ENCODE measurements at regions not wholly inside any gene's neighbourhood (a gene's known extent, or its start where the extent isn't known, plus 50 kb on each side); places are given as distances from the start of the nearest gene placed in this dataset.

DNA sequence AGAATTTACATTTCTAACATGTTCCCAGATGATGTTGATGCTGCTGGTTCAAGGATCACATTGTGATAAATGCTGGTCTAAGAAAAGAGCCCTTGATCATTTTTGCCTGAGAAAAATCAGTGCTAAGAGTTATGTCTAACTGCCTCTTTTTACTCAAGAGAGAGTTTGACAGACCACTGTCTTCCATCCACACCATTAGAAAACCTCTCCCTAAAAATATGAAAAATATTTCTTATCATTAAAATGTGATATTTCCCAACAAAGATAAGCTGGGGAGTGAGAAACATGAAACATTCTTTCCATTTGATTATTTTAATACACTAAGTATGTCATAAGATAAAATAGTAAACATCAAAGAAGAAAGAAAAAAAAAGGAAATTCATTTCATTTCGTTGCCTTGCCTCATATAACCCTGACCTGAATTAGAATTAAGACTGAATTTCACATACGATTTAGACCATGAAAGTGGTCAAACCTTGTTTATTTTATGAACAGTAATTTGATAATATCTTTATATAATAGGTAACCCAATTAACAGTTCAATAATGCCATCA lies 471.8 kb upstream of the ARHGEF26 start:
- Mint-ChIP-seq H3K27ac (no peak overlapping the region), H3K36me3 (ENCODE audit: low read depth) (peaks cover 2% of the 10 kb centered on the region), H3K4me3 (no peak overlapping the region)

DNA sequence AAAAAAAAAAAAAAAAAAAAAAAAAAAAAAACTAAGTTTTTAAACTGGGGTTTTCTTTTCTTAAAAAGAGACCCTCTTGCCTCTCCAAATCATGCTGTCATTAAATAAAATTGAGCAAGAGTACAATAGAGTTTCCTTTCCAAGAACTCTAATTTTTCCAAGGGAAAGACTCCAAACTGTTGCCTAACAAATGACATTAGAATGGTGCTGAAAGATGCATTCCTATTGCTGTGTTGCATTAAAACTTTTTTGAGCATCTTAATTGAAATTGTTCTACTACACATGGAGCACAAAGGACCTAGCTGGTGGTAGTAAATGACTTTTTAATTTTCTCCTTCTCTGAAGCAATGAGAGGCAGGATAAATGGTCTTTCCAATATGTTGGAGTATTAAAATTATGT lies 469.1 kb upstream of the ARHGEF26 start:
- Mint-ChIP-seq H3K36me3 (ENCODE audit: low read depth) (peaks cover 2% of the 10 kb centered on the region), H3K27me3 (ENCODE audit: low read depth) (peaks cover 2% of the 10 kb centered on the region), H3K9me3 (peaks cover 6% of the 10 kb centered on the region), H3K4me3 (no peak overlapping the region), H3K27ac (no peak overlapping the region), H3K4me1 (ENCODE audit: low read depth) (no peaks in the 10 kb centered on the region)
- DNase-seq (ENCODE audit: low spot score) = no peak

More for the DNA sequence above, 471.8 kb upstream of the ARHGEF26 start:
- Mint-ChIP-seq H3K9me3 (peaks cover 6% of the 10 kb centered on the region), H3K4me1 (ENCODE audit: low read depth) (peaks cover 4% of the 10 kb centered on the region), H3K27me3 (ENCODE audit: low read depth) (peaks cover 2% of the 10 kb centered on the region)
- no peak for DNase-seq (ENCODE audit: low spot score)

DNA sequence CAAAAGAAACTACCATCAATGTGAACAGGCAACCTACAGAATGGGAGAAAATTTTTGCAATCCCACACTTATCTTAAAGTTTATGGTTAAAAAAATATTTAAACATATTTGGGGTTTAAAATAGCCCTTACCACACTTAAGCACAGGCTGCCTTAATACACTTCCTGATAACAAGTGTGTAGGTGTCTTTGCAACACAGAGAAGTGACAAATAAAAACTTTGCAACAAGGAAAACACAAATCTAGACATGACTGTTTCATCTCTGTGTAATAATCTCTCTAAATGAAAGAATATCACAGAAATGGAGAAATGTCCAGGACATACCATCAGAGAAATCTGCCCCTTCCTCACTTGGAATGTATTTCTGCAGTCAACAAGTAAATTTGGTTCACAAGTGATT lies 464.1 kb upstream of the ARHGEF26 start:
- no peak for DNase-seq (ENCODE audit: low spot score)
- Mint-ChIP-seq H3K9me3 (peaks cover 6% of the 10 kb centered on the region), H3K4me1 (ENCODE audit: low read depth) (no peaks in the 10 kb centered on the region), H3K4me3 (no peak overlapping the region), H3K27ac (no peak overlapping the region), H3K36me3 (ENCODE audit: low read depth) (peaks cover 2% of the 10 kb centered on the region), H3K27me3 (ENCODE audit: low read depth) (peaks cover 2% of the 10 kb centered on the region)

DNA sequence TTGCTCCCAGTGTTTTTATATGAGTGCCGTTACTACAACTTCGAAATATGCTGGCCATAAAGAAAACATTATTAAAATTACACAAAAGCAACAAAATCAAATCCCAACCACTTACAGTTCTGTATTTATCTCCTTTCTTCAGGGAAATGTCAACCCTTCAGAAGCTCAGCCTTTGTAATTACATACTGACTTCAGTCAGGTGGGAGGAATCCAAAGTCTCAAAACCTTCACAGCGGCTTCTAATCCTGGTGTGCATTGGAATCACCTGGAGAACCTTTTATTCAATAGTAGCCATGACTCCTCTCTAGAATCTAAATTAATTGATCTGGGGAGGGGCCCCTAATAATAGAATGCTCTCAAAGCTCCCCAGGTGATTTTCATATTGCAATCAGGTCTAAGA lies 463.7 kb upstream of the ARHGEF26 start:
- DNase-seq (ENCODE audit: low spot score) = no peak
- Mint-ChIP-seq H3K27ac (no peak overlapping the region), H3K9me3 (peaks cover 6% of the 10 kb centered on the region), H3K4me1 (ENCODE audit: low read depth) (no peaks in the 10 kb centered on the region), H3K36me3 (ENCODE audit: low read depth) (peaks cover 2% of the 10 kb centered on the region), H3K4me3 (no peak overlapping the region), H3K27me3 (ENCODE audit: low read depth) (peaks cover 2% of the 10 kb centered on the region)

DNA sequence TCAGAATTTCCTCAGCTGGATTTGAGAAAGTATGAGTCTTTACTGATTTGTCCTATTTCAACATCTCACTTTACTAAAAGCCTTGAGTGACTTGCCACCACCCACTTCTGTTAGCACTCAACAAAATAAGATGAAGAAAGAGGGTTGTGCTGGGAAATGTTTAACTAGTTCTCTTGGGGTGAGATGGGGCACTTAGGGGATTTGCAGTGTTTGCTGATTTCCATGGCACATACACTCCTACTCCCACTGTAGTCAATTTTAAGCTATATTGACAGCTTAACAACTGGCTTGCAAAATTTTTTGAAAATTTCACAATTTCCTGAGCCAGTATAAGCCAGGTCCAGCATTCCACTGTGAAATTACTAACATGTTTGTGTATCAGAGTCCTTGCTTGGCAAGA lies 463.1 kb upstream of the ARHGEF26 start:
- H3K4me3 Mint-ChIP-seq = no peak overlapping the region
- peaks cover 2% of the 10 kb centered on the region for H3K27me3 Mint-ChIP-seq (ENCODE audit: low read depth)
- no peak overlapping the region for H3K27ac Mint-ChIP-seq

DNA sequence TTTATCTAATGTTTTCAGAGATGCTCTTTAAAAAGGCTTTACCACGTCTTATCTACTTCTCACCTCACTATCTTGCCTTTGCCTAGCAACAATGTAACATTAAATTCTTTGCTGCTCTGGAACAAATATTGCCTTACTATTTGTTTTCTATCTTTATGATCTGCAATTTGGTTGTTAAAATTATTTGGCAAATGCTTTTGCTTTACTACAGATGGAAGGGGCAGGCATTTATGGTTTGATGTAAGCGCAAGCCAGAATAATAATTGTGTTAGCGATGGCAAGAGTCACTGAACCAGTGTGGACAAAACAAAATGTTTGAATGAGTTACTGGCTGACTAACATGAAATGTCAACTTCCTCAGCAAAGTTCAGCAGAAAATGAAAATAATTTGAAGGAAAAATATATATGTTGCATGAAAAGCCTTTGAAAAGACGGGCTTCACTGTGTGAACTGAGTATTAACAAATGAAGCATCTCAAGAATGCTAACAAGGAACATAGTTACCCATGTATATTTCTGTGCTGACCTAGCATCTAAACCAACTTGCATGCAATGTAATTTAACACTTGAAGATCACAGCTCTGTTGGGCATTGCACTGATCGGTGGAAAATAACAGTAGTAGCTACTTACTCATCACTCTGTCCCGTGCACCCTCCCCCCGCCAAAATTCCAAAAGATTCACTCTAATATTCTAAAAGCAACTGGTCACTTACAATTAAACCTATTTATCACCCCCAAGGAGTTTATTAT lies 454.0 kb upstream of the ARHGEF26 start:
- Mint-ChIP-seq H3K27me3 (ENCODE audit: low read depth) (peaks cover 5% of the 10 kb centered on the region), H3K4me3 (no peak overlapping the region), H3K4me1 (ENCODE audit: low read depth) (peaks cover 6% of the 10 kb centered on the region), H3K36me3 (ENCODE audit: low read depth) (no peaks in the 10 kb centered on the region), H3K9me3 (no peaks in the 10 kb centered on the region), H3K27ac (no peak overlapping the region)
- no peak for DNase-seq (ENCODE audit: low spot score)

More for the DNA sequence above, 463.1 kb upstream of the ARHGEF26 start:
- no peak for DNase-seq (ENCODE audit: low spot score)
- H3K36me3 Mint-ChIP-seq (ENCODE audit: low read depth) = peaks cover 2% of the 10 kb centered on the region
- peaks cover 2% of the 10 kb centered on the region for H3K4me1 Mint-ChIP-seq (ENCODE audit: low read depth)
- peaks cover 6% of the 10 kb centered on the region for H3K9me3 Mint-ChIP-seq

DNA sequence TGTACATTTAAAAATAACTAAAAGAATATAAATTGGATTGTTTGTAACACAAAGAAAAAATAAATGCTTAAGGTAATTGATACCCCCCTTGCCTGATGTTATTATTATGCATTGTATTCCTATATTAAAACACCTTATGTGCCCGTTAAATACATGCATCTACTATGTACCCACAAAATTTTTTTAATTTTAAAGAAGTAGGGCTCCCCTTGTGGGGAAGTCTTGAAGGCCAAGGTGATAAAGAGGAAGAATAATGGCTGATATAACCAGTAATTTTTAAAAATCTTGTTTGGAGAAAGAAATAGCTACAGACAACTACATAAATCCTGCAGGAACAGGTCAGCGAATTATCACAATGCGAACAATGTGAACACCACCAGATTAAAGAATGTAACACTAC lies 451.7 kb upstream of the ARHGEF26 start:
- Mint-ChIP-seq H3K27me3 (ENCODE audit: low read depth) (peaks cover 5% of the 10 kb centered on the region), H3K4me3 (no peak overlapping the region), H3K27ac (no peak overlapping the region), H3K36me3 (ENCODE audit: low read depth) (no peaks in the 10 kb centered on the region), H3K9me3 (no peaks in the 10 kb centered on the region), H3K4me1 (ENCODE audit: low read depth) (peaks cover 12% of the 10 kb centered on the region)
- DNase-seq (ENCODE audit: low spot score) = no peak

DNA sequence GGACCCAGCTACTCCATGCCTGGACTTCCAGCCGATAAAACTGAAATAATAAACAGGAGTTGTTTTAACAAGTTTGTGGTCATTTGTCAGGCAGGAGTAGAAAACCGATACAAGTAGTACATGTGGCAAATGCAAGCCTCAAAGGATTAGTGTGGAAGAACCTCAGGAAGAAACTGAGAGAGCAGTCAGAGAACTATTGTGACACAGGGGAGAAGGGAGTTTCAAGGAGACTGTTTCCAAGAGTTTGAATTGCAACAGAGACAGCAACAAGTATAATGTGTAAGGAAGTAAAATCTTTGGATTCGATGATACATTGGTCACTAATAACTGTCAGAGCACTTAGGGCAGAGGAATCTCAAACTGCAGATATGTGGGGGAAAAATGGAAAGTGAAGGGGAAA lies 450.6 kb upstream of the ARHGEF26 start:
- no peak overlapping the region for H3K4me3 Mint-ChIP-seq
- no peaks in the 10 kb centered on the region for H3K9me3 Mint-ChIP-seq
- peaks cover 2% of the 10 kb centered on the region for H3K27me3 Mint-ChIP-seq (ENCODE audit: low read depth)
- H3K36me3 Mint-ChIP-seq (ENCODE audit: low read depth) = no peaks in the 10 kb centered on the region
- H3K27ac Mint-ChIP-seq = no peak overlapping the region
- no peak for DNase-seq (ENCODE audit: low spot score)
- peaks cover 13% of the 10 kb centered on the region for H3K4me1 Mint-ChIP-seq (ENCODE audit: low read depth)

DNA sequence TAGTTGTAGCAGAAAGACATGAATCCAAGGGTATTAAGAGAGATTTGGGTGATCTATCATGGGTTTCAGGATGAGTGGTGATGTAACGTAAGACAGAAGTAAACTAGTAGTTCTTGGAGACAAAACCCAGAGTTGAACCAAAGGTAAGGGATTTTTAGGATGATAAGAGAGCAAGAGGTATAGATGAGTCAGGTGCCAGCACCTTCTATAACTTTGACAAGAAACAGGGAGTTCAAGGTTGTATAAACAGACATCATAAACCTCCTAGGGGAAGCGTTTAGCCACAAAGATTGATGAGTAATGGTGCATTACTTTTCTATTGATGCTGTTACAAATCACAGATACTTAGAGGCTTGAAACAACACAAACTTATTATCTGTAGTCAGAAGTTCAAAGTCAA lies 447.3 kb upstream of the ARHGEF26 start:
- H3K4me3 Mint-ChIP-seq = no peak overlapping the region
- DNase-seq (ENCODE audit: low spot score) = peak; percentile 6

DNA sequence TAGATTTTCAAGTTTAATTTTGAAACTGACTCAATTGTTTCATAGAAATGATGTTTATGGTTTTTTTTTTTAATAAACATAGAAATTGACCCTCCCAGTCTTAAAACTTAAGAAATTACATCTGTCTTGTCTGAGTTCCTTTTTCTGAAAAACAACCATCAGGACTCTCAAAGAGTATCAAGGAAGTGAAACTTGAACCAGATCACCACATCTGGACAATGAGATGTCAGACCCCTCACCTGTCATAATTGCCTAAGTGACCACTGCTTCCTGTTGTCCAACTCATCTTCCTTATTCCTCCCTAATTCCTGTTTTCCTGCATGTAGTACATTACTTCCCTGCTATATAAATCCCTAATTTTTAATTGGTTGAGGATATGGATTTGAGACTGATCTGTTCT lies 441.5 kb upstream of the ARHGEF26 start:
- no peak for DNase-seq (ENCODE audit: low spot score)
- peaks cover 7% of the 10 kb centered on the region for H3K9me3 Mint-ChIP-seq
- H3K36me3 Mint-ChIP-seq (ENCODE audit: low read depth) = no peaks in the 10 kb centered on the region
- H3K27me3 Mint-ChIP-seq (ENCODE audit: low read depth) = no peaks in the 10 kb centered on the region
- H3K27ac Mint-ChIP-seq = no peak overlapping the region
- H3K4me1 Mint-ChIP-seq (ENCODE audit: low read depth) = peaks cover 11% of the 10 kb centered on the region
- H3K4me3 Mint-ChIP-seq = no peak overlapping the region

More for the DNA sequence above, 447.3 kb upstream of the ARHGEF26 start:
- H3K4me1 Mint-ChIP-seq (ENCODE audit: low read depth) = peaks cover 12% of the 10 kb centered on the region
- H3K27ac Mint-ChIP-seq = no peak overlapping the region
- H3K9me3 Mint-ChIP-seq = no peaks in the 10 kb centered on the region
- H3K27me3 Mint-ChIP-seq (ENCODE audit: low read depth) = peaks cover 2% of the 10 kb centered on the region
- no peaks in the 10 kb centered on the region for H3K36me3 Mint-ChIP-seq (ENCODE audit: low read depth)

DNA sequence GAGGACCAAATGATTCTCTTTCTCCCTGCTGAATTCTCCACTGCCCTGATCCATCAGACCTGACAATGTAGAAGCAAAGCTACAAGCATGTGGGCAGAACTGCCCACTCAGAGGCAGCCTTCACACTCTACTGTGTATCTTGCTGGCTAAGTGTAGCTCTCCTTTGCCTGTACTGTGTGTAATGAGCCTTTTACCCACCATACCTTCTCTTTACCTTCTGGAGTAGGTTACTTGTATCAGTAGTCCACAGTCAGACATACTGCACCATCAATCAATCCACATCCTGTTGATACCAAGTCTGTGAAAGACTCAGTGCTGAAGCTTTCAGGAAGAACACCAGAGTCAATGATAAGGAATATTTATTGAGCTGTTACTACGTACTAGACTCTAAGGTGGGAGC lies 440.7 kb upstream of the ARHGEF26 start:
- no peak for DNase-seq (ENCODE audit: low spot score)
- Mint-ChIP-seq H3K27ac (no peak overlapping the region), H3K4me3 (no peak overlapping the region), H3K4me1 (ENCODE audit: low read depth) (peaks cover 11% of the 10 kb centered on the region), H3K27me3 (ENCODE audit: low read depth) (no peaks in the 10 kb centered on the region), H3K36me3 (ENCODE audit: low read depth) (no peaks in the 10 kb centered on the region), H3K9me3 (peaks cover 7% of the 10 kb centered on the region)

DNA sequence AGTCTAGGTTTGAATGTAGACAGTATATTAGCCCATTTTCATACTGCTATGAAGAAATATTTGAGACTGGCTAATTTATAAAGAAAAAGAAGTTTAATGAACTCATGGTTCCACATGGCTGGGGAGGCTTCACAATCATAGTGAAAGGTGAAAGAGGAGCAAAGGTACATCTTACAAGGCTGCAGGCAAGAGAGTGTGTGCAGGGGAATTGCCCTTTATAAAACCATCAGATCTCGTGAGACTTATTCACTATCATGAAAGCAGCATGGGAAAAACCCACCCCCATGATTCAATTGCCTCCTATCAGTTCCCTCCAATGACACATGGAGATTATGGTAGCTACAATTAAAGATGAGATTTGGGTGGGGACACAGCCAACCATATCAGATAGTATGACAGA lies 440.1 kb upstream of the ARHGEF26 start:
- Mint-ChIP-seq H3K9me3 (peaks cover 7% of the 10 kb centered on the region), H3K27ac (no peak overlapping the region), H3K36me3 (ENCODE audit: low read depth) (no peaks in the 10 kb centered on the region), H3K4me1 (ENCODE audit: low read depth) (peaks cover 11% of the 10 kb centered on the region), H3K27me3 (ENCODE audit: low read depth) (no peaks in the 10 kb centered on the region), H3K4me3 (no peak overlapping the region)
- DNase-seq (ENCODE audit: low spot score) = no peak

DNA sequence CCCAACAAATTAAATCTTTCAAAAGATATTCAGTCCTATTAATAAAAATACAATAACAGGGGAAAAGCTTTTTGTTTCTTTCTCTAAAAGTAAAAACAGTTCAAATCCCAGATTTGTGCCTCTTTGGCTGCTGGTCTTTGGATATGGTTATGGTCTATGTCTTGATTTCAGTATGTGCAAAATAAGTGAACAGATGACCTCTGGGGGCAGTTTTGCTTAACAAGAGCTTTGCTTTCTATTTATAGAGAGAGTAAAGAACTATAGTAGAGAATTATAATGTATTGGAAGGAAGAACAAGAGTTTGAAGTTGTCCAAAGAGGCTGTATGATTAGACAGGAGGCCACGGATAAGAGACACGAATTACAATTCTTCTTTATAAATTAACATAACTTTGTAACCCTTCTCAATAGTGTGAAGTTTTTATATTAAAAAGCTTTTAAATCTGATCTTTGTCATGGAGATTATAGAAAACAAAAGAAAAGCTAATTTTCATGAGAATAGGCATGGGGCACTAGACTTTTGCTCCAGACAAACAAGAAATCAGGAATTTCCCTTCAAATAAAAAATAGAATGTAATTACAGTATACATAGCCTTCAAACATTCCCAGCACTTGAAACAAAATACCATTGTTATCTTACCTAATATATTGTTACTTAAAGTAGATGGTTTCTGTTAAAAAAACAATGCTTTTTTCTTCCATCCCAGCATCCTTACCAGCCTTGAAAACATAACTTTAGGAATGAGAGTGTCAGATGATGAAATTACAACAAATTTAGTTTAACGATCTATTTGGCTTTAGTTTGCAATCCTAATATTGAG lies 432.7 kb upstream of the ARHGEF26 start:
- no peaks in the 10 kb centered on the region for H3K36me3 Mint-ChIP-seq (ENCODE audit: low read depth)
- no peak overlapping the region for H3K27ac Mint-ChIP-seq
- H3K27me3 Mint-ChIP-seq (ENCODE audit: low read depth) = no peaks in the 10 kb centered on the region
- no peak overlapping the region for H3K4me3 Mint-ChIP-seq
- no peaks in the 10 kb centered on the region for H3K9me3 Mint-ChIP-seq
- no peak for DNase-seq (ENCODE audit: low spot score)
- peaks cover 9% of the 10 kb centered on the region for H3K4me1 Mint-ChIP-seq (ENCODE audit: low read depth)

DNA sequence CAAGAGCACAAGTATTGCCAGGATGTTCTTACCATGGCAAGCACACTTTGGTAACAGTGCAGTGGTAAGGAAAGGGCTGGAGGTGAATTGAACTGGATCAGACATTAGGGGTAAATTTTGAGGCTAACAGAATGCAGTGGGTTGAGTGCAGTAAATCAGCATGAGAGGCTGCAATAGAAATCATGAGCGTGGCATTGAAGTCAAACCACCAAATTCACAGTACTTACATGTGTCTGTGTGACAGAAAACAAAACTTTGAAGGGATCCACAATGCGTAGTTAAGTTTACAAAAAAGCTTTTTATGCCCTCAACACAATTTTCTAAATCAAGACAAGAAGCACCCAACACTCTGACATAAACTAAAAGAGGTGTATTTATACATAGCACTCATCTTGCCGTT lies 428.0 kb upstream of the ARHGEF26 start:
- Mint-ChIP-seq H3K27ac (no peak overlapping the region), H3K9me3 (no peaks in the 10 kb centered on the region), H3K4me3 (no peak overlapping the region), H3K27me3 (ENCODE audit: low read depth) (no peaks in the 10 kb centered on the region), H3K36me3 (ENCODE audit: low read depth) (no peaks in the 10 kb centered on the region), H3K4me1 (ENCODE audit: low read depth) (peaks cover 10% of the 10 kb centered on the region)
- DNase-seq (ENCODE audit: low spot score) = no peak

Data from T-helper 2 cell treated with Interferon-gamma antibody and Interleukin-4, amounts not matched to agents 5 μg/mL and 100 μg/mL, for 36 hours (primary cell).